Gastroesophageal sphincter (tissue), 4 donors: ENCODE measurements at regions not wholly inside any gene's neighbourhood (a gene's known extent, or its start where the extent isn't known, plus 50 kb on each side); places are given as distances from the start of the nearest gene placed in this dataset.
"Not testable (repeated sequence)": the region's sequence is repeated elsewhere in the genome, so short reads cannot be mapped to it uniquely, and the experiment has no call there.

Source experiments
- ATAC-seq: fragments of 150-250 bp; one replicate; pipeline ENCODE4 v1.9.1; 2016; ENCODE audit warnings: mild to moderate bottlenecking, moderate library complexity
- H3K27ac ChIP-seq, 4 donors: fragments of 200-600 bp; sonication (generic) in 3 of 4; 1 replicate in 3 of 4; 2 replicates in 1 of 4; pipeline ENCODE4 v1.5.1; 2016 to 2019
- H3K27me3 ChIP-seq: fragments of 200-600 bp; sonication (generic); one replicate; pipeline ENCODE4 v1.5.1; 2019
- H3K36me3 ChIP-seq, 2 donors: fragments of 200-600 bp; sonication (generic); one replicate each; pipeline ENCODE4 v1.5.1; 2019; ENCODE audit warnings: control low read depth in 1 of 2
- H3K4me1 ChIP-seq, 3 donors: fragments of 200-600 bp; sonication (generic); 1 replicate in 2 of 3; 2 replicates in 1 of 3; pipeline ENCODE4 v1.5.1; 2016 to 2019; ENCODE audit warnings: control low read depth in 2 of 3
- H3K4me3 ChIP-seq, 2 donors: fragments of 200-600 bp; sonication (generic); one replicate each; pipeline ENCODE4 v1.5.1; 2019; ENCODE audit warnings: mild to moderate bottlenecking in 1 of 2, moderate library complexity in 1 of 2
- H3K9me3 ChIP-seq, 3 donors: fragments of 200-600 bp; sonication (generic); one replicate each; pipeline ENCODE4 v1.5.1; 2017 to 2019; ENCODE audit warnings: control low read depth in 2 of 3
- CTCF ChIP-seq, 4 experiments: fragments of 200-600 bp in 2 of 4; fragments of 450-650 bp in 2 of 4; sonication (generic) in 1 of 4; IDR thresholded peaks; one replicate each; pipeline ENCODE4 v1.5.1; 2017 to 2019; ENCODE audit warnings: antibody characterized with exemption in 4 of 4, mild to moderate bottlenecking in 2 of 4, moderate library complexity in 2 of 4
- EP300 ChIP-seq: sonication (generic); formaldehyde crosslinking; IDR thresholded peaks from one replicate; pipeline ENCODE4 v1.6.1; 2017; ENCODE audit warnings: antibody characterized with exemption, mild to moderate bottlenecking
- POLR2A ChIP-seq, 2 donors: fragments of 450-650 bp; IDR thresholded peaks; one replicate each; pipeline ENCODE4 v1.6.1; 2017; ENCODE audit warnings: antibody characterized with exemption in 2 of 2, mild to moderate bottlenecking in 2 of 2, moderate library complexity in 1 of 2
- POLR2AphosphoS5 ChIP-seq: sonication (generic); formaldehyde crosslinking; IDR thresholded peaks from one replicate; pipeline ENCODE4 v1.6.1; 2017; ENCODE audit warnings: antibody characterized with exemption
- WGBS, 2 donors: methylation state at CpG; one replicate each; pipeline ENCODE4 v1.1.5; 2018; ENCODE audit warnings: low coverage in 1 of 2; 5-methylcytosine and 5-hydroxymethylcytosine counted together

- 5 to 6% methylated on average over 6 of the region's 6 CpGs for WGBS, 2 donors
These were observed 120.5 kb upstream of the CHD6 start for GRCh38 chr20:41738604-41739206.

GRCh38 chr20:41735949-41736348 lies 117.8 kb upstream of the CHD6 start:
- Histone ChIP-seq H3K4me3 (no peak overlapping the region), H3K9me3 (peaks cover 0 to 6% (median 0%) of the 10 kb centered on the region in 3 donors), H3K27me3 (no peaks in the 10 kb centered on the region), H3K36me3 (no peaks in the 10 kb centered on the region), H3K27ac (no peak overlapping the region), H3K4me1 (no peaks in the 10 kb centered on the region)
- TF ChIP-seq EP300 (no peak), POLR2A (IDR thresholded peaks at IDR 0.05) (no peak), POLR2AphosphoS5 (no peak), CTCF (IDR thresholded peaks at IDR 0.05) (no peak)
- ATAC-seq: no peak
- 85 to 89% methylated on average over 3 of the region's 3 CpGs for WGBS, 2 donors

More at GRCh38 chr20:41738604-41739206, 120.5 kb upstream of the CHD6 start:
- TF ChIP-seq POLR2AphosphoS5 (no peak), CTCF (IDR thresholded peaks at IDR 0.05) (peak; percentile 43 to 76 (median 52)), POLR2A (IDR thresholded peaks at IDR 0.05) (no peak), EP300 (no peak)
- no peak for ATAC-seq
- Histone ChIP-seq H3K27ac (no peak overlapping the region), H3K4me3 (no peak overlapping the region), H3K9me3 (peaks cover 0 to 6% (median 0%) of the 10 kb centered on the region in 3 donors), H3K36me3 (no peaks in the 10 kb centered on the region), H3K4me1 (no peaks in the 10 kb centered on the region), H3K27me3 (no peaks in the 10 kb centered on the region)

GRCh38 chr20:41734506-41734945 lies 116.3 kb upstream of the CHD6 start:
- Histone ChIP-seq H3K27me3 (no peaks in the 10 kb centered on the region), H3K36me3 (no peaks in the 10 kb centered on the region), H3K27ac (no peak overlapping the region), H3K4me3 (no peak overlapping the region), H3K9me3 (peaks cover 0 to 6% (median 0%) of the 10 kb centered on the region in 3 donors), H3K4me1 (no peaks in the 10 kb centered on the region)
- TF ChIP-seq POLR2A (IDR thresholded peaks at IDR 0.05): no peak
- TF ChIP-seq CTCF (IDR thresholded peaks at IDR 0.05): peak; percentile 56 to 87 (median 71)
- no peak for TF ChIP-seq EP300
- no peak for TF ChIP-seq POLR2AphosphoS5
- 13 to 58% methylated on average over 2 of the region's 5 CpGs for whole genome bisulfite sequencing, 2 donors
- ATAC-seq: no peak

- Histone ChIP-seq H3K36me3 (no peaks in the 10 kb centered on the region), H3K27ac (no peak overlapping the region), H3K9me3 (peaks cover 0 to 6% (median 0%) of the 10 kb centered on the region in 3 donors), H3K4me3 (no peak overlapping the region), H3K4me1 (no peaks in the 10 kb centered on the region), H3K27me3 (no peaks in the 10 kb centered on the region)
- no peak for ATAC-seq
- 37% methylated on average over 5 of the region's 5 CpGs; no CpG with 5 or more reads in 1 of the 2 donors for WGBS, 2 donors
- TF ChIP-seq CTCF (IDR thresholded peaks at IDR 0.05) (no peak), POLR2AphosphoS5 (no peak), POLR2A (IDR thresholded peaks at IDR 0.05) (no peak), EP300 (no peak)
These were observed 115.0 kb upstream of the CHD6 start for GRCh38 chr20:41733151-41733550.

- not testable (repeated sequence) for H3K27ac ChIP-seq, H3K36me3 ChIP-seq, H3K27me3 ChIP-seq, ATAC-seq, H3K4me1 ChIP-seq, H3K4me3 ChIP-seq, H3K9me3 ChIP-seq
- WGBS, 2 donors: 75 to 78% methylated on average over 2 to 3 of the region's 3 CpGs
These were observed 113.0 kb upstream of the CHD6 start for GRCh38 chr20:41731198-41731597.

GRCh38 chr20:41727681-41728080 lies 109.5 kb upstream of the CHD6 start:
- H3K27me3 ChIP-seq, ATAC-seq, H3K9me3 ChIP-seq, H3K27ac ChIP-seq, H3K4me3 ChIP-seq, H3K4me1 ChIP-seq, H3K36me3 ChIP-seq: not testable (repeated sequence)
- WGBS, 2 donors: 93% methylated on average over 3 to 5 of the region's 6 CpGs
